SK-N-MC (cell line): ENCODE measurements at regions not wholly inside any gene's neighbourhood (a gene's known extent, or its start where the extent isn't known, plus 50 kb on each side); places are given as distances from the start of the nearest gene placed in this dataset.

Experiments
- EZH2 ChIP-seq: fragments of 200-600 bp; sonication (generic); IDR thresholded peaks from one replicate; pipeline ENCODE4 v1.6.1; 2017; ENCODE audit warnings: antibody characterized with exemption
- POLR2AphosphoS5 ChIP-seq: IDR thresholded peaks from 2 replicates; pipeline ENCODE4 v1.6.1; 2012; ENCODE audit warnings: mild to moderate bottlenecking, low read depth, low read length, borderline replicate concordance

GRCh38 chr4:95742179-95742578 is 97.7 kb upstream of the PDHA2 start:
- TF ChIP-seq POLR2AphosphoS5 (no peak), EZH2 (no peak)
